HUES6 (cell line): ENCODE measurements at regions not wholly inside any gene's neighbourhood (a gene's known extent, or its start where the extent isn't known, plus 50 kb on each side); places are given as distances from the start of the nearest gene placed in this dataset.
"Not testable (repeated sequence)": the region's sequence is repeated elsewhere in the genome, so short reads cannot be mapped to it uniquely, and the experiment has no call there.

Source experiments
- H3K27ac ChIP-seq: 2 replicates; pipeline ENCODE4 v1.7.0; 2013; ENCODE audit warnings: low read depth, mild to moderate bottlenecking, low read length, inconsistent platforms
- H3K27me3 ChIP-seq: 2 replicates; pipeline ENCODE4 v1.6.1; 2013; ENCODE audit warnings: low read length; ENCODE audit not compliant: control insufficient read depth, insufficient read depth
- H3K36me3 ChIP-seq: 2 replicates; pipeline ENCODE4 v1.6.1; 2013; ENCODE audit warnings: low read length; ENCODE audit not compliant: control insufficient read depth, insufficient read depth
- H3K4me1 ChIP-seq: 2 replicates; pipeline ENCODE4 v1.6.1; 2013; ENCODE audit warnings: low read length; ENCODE audit not compliant: control insufficient read depth, insufficient read depth
- H3K4me3 ChIP-seq: 2 replicates; pipeline ENCODE4 v1.5.1; 2013; ENCODE audit warnings: low read depth, low read length
- H3K9ac ChIP-seq: one replicate; pipeline ENCODE4 v1.6.1; 2013; ENCODE audit warnings: mild to moderate bottlenecking, low read length
- H3K9me3 ChIP-seq: 2 replicates; pipeline ENCODE4 v1.6.1; 2013; ENCODE audit warnings: low read depth, low read length; ENCODE audit not compliant: control insufficient read depth, insufficient read depth

- H3K27me3 ChIP-seq, H3K9me3 ChIP-seq, H3K36me3 ChIP-seq: not testable (repeated sequence)
Observed at GRCh38 chr5:34096033-34096432, 53.0 kb upstream of the C1QTNF3 start.

GRCh38 chr5:34099891-34100290 is 56.9 kb upstream of the C1QTNF3 start:
- H3K9ac ChIP-seq, H3K27me3 ChIP-seq, H3K4me3 ChIP-seq, H3K36me3 ChIP-seq, H3K9me3 ChIP-seq, H3K27ac ChIP-seq, H3K4me1 ChIP-seq: not testable (repeated sequence)

More at GRCh38 chr5:34096033-34096432, 53.0 kb upstream of the C1QTNF3 start:
- not testable (repeated sequence) for H3K27ac ChIP-seq, H3K9ac ChIP-seq, H3K4me3 ChIP-seq, H3K4me1 ChIP-seq

GRCh38 chr5:34101567-34101966 is 58.6 kb upstream of the C1QTNF3 start:
- not testable (repeated sequence) for H3K9me3 ChIP-seq, H3K36me3 ChIP-seq, H3K27me3 ChIP-seq, H3K9ac ChIP-seq, H3K4me1 ChIP-seq, H3K4me3 ChIP-seq, H3K27ac ChIP-seq

- not testable (repeated sequence) for H3K4me3 ChIP-seq, H3K36me3 ChIP-seq, H3K27me3 ChIP-seq, H3K4me1 ChIP-seq, H3K9me3 ChIP-seq, H3K27ac ChIP-seq, H3K9ac ChIP-seq
Observed at GRCh38 chr5:34108897-34109296, 65.9 kb upstream of the C1QTNF3 start.

- not testable (repeated sequence) for H3K4me3 ChIP-seq, H3K27ac ChIP-seq, H3K9me3 ChIP-seq, H3K4me1 ChIP-seq, H3K36me3 ChIP-seq, H3K9ac ChIP-seq, H3K27me3 ChIP-seq
Observed at GRCh38 chr5:34124280-34124679, 81.3 kb upstream of the C1QTNF3 start.

GRCh38 chr5:34125354-34125753 is 82.3 kb upstream of the C1QTNF3 start:
- not testable (repeated sequence) for H3K9me3 ChIP-seq, H3K27me3 ChIP-seq, H3K4me1 ChIP-seq, H3K4me3 ChIP-seq, H3K9ac ChIP-seq, H3K27ac ChIP-seq, H3K36me3 ChIP-seq

GRCh38 chr5:34126741-34127140 is 83.7 kb upstream of the C1QTNF3 start:
- not testable (repeated sequence) for H3K4me3 ChIP-seq, H3K4me1 ChIP-seq, H3K27ac ChIP-seq

GRCh38 chr5:34127818-34128217 is 84.8 kb upstream of the C1QTNF3 start:
- H3K9ac ChIP-seq, H3K4me1 ChIP-seq, H3K27me3 ChIP-seq, H3K27ac ChIP-seq, H3K36me3 ChIP-seq, H3K9me3 ChIP-seq, H3K4me3 ChIP-seq: not testable (repeated sequence)

More at GRCh38 chr5:34126741-34127140, 83.7 kb upstream of the C1QTNF3 start:
- H3K36me3 ChIP-seq, H3K9ac ChIP-seq, H3K9me3 ChIP-seq, H3K27me3 ChIP-seq: not testable (repeated sequence)

GRCh38 chr5:34128890-34129289 is 85.9 kb upstream of the C1QTNF3 start:
- not testable (repeated sequence) for H3K36me3 ChIP-seq, H3K27me3 ChIP-seq, H3K9me3 ChIP-seq, H3K9ac ChIP-seq, H3K4me1 ChIP-seq, H3K27ac ChIP-seq, H3K4me3 ChIP-seq

GRCh38 chr5:34154988-34155387 is 112.0 kb upstream of the C1QTNF3 start:
- not testable (repeated sequence) for H3K36me3 ChIP-seq, H3K4me3 ChIP-seq, H3K9ac ChIP-seq, H3K27ac ChIP-seq, H3K9me3 ChIP-seq, H3K27me3 ChIP-seq, H3K4me1 ChIP-seq

GRCh38 chr5:34156703-34157414 is 113.8 kb upstream of the C1QTNF3 start:
- H3K27ac ChIP-seq, H3K9ac ChIP-seq, H3K9me3 ChIP-seq, H3K36me3 ChIP-seq, H3K27me3 ChIP-seq, H3K4me3 ChIP-seq, H3K4me1 ChIP-seq: not testable (repeated sequence)

- H3K9me3 ChIP-seq, H3K9ac ChIP-seq, H3K4me3 ChIP-seq, H3K27ac ChIP-seq, H3K27me3 ChIP-seq, H3K4me1 ChIP-seq, H3K36me3 ChIP-seq: not testable (repeated sequence)
Observed at GRCh38 chr5:34160904-34161303, 117.9 kb upstream of the C1QTNF3 start.
